Activated gamma-delta T cell treated with Interleukin-2 at 50 U/mL for 16 hours (primary cell): ENCODE measurements at regions not wholly inside any gene's neighbourhood (a gene's known extent, or its start where the extent isn't known, plus 50 kb on each side); places are given as distances from the start of the nearest gene placed in this dataset.

Experiments used
- DNase-seq: peaks from one replicate; pipeline ENCODE4 v3.0.0-alpha.2; 2020

- DNase-seq, result no peak
These were observed 116.7 kb upstream of the LINGO1 start for GRCh38 chr15:77749236-77749997.

DNA sequence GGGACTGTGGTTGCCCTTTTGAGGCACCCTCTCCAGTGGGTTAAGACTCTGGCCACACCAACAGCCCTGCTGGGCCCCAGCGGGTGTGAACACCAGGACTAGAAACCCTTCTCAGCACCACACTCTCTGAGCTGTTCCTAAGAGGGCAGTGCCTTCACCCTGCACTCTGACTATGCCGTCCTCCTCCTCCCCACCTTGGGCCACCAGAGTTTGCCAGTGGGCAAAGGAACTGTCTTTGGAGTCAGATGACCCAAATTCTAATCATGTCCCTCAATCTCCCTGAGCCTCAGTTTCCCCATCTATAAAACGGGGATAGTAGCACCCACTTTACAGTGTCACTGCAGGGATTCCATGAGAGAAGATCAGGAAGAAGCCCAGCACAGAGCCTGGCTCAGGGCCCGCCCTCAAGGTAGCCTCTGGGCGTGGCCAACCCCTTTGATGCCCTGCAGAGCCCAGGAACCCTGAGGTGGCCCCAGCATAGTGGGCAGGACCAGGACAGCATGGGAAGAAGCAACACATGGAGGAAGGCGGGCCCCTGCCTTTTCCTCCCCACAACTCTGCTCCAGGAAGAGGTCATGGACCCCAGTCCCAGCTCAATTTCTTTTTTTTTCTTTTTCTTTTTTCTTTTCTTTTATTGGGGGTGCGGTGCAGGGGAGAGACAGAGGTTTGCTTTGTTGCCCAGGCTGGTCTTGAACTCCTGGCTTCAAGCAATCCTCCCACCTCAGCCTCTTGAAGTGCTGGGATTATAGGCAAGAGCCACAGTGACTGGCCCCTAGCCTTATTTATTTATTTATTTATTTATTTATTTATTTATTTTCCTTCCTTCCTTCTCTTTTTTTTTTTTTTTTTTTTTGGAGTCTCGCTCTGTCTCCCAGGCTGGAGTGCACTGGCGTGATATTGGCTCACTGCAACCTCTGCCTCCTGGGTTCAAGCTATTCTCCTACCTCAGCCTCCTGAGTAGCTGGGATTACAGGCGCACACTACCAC, 115.7 kb upstream of the LINGO1 start:
- no peak for DNase-seq

- no peak for DNase-seq
These were observed 114.7 kb upstream of the LINGO1 start for GRCh38 chr15:77747175-77748077.

- DNase-seq, result no peak
These were observed 113.8 kb upstream of the LINGO1 start for GRCh38 chr15:77746254-77747174.

- DNase-seq, result no peak
These were observed 111.7 kb upstream of the LINGO1 start for GRCh38 chr15:77744398-77744797.

DNA sequence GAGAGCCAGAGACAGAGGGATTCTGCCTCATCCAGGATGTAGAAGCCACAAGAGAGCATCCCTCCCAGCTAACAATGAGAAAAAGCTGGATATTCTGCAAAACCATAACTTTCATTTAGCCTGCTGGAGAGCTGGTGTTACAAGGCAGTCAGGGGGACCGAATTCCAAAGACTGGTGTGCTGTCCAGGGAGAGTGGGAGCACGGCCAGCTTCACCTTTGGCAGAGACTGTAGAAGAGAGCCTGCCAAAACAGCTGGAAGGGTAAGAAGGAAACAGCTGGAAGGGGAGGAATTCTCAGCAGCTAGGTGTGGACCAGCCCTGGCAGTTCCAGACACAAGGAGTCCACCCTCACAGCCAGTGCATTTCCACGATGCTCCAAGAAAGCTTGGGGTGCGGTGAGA, 109.9 kb upstream of the LINGO1 start:
- DNase-seq, result no peak

- DNase-seq, result no peak
These were observed 109.4 kb upstream of the LINGO1 start for GRCh38 chr15:77742127-77742526.

DNA sequence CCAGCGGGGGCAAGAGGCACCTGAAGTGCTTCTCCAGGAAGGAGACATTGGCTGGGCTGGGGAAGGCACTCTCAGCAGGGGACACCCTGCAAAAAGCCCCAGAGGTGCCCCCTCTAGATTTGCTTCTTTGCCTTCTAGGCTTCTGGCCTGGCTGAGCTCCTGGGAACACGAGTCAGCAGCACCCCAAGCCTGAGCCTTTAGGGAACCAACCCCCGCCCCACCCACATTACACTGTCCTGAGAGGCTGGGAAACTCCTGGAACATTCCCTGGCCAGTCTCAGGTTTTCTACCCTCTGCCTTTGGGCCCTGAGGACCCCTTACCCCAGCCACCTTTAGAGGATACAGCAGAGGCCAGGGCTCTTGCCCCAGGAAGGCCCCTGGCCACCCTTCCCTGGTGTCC, 108.4 kb upstream of the LINGO1 start:
- DNase-seq, result no peak

- no peak for DNase-seq
These were observed 107.1 kb upstream of the LINGO1 start for GRCh38 chr15:77739591-77740378.

DNA sequence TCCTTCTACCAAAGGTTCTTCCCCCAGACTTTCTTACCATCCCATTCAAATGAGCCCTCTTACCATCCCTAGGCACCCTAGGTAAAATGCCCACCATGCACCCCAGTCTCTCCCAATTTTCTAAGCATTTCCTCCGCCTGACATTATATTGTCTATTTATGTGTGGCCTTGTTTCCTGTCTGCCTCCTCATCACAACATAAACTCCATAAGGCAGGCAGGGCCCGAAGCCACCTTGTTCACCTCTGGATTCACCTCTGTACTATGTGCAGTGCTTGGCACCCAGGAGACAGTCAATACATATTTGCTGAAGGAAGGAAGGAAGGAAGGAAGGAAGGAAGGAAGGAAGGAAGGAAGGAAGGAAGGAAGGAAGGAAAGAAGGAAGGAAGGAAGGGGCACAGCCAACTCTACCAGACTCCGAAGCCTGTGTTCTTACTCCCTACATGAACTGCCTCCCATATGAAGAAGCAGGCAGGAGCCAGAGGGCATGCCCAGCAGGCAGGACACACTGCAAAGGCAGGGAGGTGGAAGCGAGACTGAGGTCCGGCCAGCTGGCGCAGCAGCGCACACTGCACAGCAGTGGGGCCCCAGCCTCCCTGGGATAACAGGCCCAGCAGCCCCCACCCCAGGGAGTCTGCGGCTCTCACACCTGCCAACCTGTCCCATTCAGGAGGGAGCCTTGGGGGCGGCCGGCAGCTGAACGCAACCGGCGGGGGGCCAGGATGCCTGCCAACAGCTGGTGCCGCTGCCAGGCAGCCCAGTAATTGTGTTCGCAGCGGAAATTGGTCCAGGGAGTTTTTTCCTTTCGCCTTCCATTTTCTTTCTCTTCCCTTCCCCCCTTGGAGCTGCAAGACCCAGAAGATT, 106.0 kb upstream of the LINGO1 start:
- DNase-seq, result no peak

DNA sequence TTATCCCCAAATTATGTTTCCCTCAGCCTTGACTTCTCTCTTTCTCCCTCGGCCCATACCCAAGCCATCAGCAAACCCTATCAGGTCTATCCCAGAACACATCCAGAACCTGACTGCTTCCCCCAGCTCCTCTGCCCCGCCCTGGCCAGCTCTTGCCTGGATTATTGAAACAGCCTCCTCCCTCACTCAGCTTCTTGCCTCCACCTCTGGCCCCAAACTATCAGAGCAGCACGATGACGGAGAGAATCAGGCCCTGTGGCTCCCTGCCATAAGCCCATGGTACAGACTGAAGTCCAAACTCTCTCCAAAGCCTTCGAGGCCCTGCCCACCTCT, 105.3 kb upstream of the LINGO1 start:
- DNase-seq, result no peak

- no peak for DNase-seq
These were observed 104.7 kb upstream of the LINGO1 start for GRCh38 chr15:77737238-77738037.

- DNase-seq, result no peak
These were observed 101.6 kb upstream of the LINGO1 start for GRCh38 chr15:77734306-77734705.

DNA sequence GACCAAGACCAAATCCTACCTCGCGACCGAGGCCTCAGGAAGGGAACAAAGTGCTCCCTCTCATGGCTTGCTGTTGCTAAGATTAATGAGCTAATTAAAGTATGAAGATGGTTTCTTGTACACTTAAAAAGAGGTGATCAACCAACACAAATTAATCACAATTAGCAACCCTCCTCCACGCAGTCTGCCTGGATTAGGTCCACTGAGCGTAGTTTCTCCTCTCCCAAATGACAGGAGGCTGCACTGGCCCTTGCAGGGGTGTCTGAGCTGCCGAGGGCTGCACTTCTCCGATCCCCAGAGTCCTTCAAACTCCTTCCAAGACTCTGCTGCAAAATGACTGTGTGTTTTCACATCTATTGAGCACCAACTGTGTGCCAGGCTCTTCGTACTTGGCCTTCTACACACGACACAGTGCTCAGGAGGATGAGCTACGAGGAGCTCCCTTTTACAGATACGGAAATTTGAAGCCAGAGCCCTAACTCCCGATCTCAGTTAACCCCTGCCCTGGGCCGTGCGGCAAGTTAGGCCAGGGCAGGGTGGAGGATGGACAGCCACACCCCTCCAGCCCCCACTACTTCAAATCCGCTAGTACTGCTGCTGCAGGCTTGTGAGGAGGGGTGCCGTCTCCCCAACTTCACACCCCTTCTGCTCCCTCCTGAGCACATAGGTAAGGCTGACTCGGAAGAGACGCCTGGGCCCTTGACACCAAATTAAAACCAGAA, 101.0 kb upstream of the LINGO1 start:
- DNase-seq, result no peak

DNA sequence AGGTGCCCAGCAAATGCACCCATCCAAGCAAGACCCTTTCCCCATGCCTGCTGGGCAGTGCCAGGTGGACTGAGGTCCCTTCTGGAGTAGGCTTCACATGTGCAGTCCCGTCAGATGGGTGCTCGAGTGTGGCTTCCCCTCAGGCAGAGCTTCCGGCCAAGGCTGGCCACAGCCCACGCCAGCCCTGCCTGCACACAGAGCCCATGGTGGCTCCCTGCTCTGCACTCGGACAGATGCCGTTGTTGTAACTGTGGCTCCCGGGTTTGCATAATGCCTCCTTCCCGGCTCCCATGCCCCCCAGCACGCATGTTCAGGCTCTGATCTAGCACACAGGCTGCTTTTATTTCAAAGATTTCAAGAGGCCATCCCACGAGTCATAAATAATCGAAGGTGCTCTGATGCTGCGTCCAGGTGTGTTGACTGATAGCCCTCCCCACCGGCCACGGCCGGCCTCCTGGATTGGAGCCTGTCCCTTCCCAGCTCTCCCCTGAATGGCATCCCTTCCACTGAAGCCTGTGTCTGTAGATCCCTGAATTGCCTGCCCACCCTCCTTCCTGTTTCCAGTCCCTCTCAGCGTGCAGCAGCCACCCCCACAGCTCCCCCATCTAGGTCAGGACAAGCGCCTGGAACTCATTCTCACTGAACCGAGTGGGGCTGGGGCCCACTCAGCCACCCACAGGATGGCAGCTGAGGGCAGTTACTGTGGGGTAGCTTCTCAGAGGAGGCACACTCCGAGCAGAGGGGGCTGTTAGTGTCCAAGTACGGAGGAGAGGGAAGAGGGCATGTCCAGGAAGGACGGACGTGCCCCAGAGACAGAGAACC, 100.0 kb upstream of the LINGO1 start:
- DNase-seq, result no peak

DNA sequence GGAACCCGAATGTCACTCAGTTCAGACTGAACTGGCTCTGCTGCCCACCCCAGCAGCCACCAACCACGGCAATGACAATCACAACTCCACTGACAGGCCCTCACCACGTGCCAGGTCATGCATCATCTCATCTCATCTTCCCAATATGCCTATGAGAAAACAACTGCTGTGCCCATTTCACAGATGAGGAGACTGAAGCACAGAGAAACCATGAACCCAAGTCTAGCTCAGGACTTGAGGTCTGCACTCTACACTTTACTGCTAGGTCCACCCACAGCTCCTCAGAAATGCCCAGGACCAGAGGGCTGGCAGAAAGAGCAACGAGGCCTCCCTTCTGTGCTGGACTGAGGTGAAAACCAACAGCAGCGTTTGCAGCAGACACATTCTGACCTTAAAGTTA, 99.2 kb upstream of the LINGO1 start:
- DNase-seq, result no peak

DNA sequence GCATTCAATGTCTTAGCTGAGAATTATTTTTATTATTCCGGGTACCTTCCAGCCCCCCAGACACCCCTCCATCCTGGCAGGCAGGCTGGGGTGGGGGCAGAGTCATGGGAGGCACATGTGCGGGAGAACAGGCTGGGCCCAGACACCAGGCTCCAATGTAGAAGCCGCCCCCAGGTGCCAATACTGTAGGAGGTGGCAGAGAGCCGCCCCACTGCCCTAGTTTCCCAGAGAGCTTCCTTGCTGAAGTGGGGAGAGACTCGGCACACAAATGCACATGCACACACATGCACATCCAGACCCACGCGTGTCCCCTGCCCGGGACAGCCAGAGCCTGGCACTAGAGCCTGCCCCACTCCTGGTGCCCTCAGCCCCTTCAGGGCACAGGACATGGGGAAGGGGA, 98.4 kb upstream of the LINGO1 start:
- no peak for DNase-seq
